Motor neuron (in vitro differentiated cells): ENCODE measurements at regions not wholly inside any gene's neighbourhood (a gene's known extent, or its start where the extent isn't known, plus 50 kb on each side); places are given as distances from the start of the nearest gene placed in this dataset.

Source experiments
- ATAC-seq, 8 experiments: fragments of 200-7000 bp; cut with Tn5 transposase; replicated peaks in 6 of 8; 2 replicates each; pipeline ENCODE4 v1.8.0; 2021; ENCODE audit warnings: mild to moderate bottlenecking in 8 of 8, moderate library complexity in 8 of 8
- H3K27ac ChIP-seq, 2 donors: fragments of 250-450 bp; sonication (Bioruptor Pico); 2 replicates each; pipeline ENCODE4 v1.9.0; 2021; ENCODE audit warnings: antibody characterized with exemption in 2 of 2, mild to moderate bottlenecking in 2 of 2, moderate library complexity in 1 of 2
- H3K4me1 ChIP-seq, 2 donors: fragments of 250-450 bp; sonication (Bioruptor Pico); replicated peaks in 1 of 2; 2 replicates each; pipeline ENCODE4 v1.6.1; 2021; ENCODE audit warnings: antibody characterized with exemption in 2 of 2, mild to moderate bottlenecking in 2 of 2, moderate library complexity in 1 of 2
- H3K4me3 ChIP-seq, 5 donors: fragments of 250-450 bp; sonication (Bioruptor Pico); 2 replicates each; pipeline ENCODE4 v1.9.0; 2021; ENCODE audit warnings: antibody characterized with exemption in 5 of 5, mild to moderate bottlenecking in 5 of 5, moderate library complexity in 4 of 5
- WGBS, 10 experiments: fragments of 450-650 bp; shearing (Covaris generic); methylation state at CpG; one replicate each; pipeline ENCODE4 v1.0.0; 2022; 5-methylcytosine and 5-hydroxymethylcytosine counted together
- in situ Hi-C, 9 experiments: fragments of 400-800 bp; cut with MboI; loops; one replicate each; pipeline ENCODE4 v1.15.0; 2021; ENCODE audit warnings: low sequenced_read_pairs in 9 of 9, low pct_unique_long_range_greater_than_20kb in 2 of 9; ENCODE audit not compliant: unreplicated experiment in 9 of 9

DNA sequence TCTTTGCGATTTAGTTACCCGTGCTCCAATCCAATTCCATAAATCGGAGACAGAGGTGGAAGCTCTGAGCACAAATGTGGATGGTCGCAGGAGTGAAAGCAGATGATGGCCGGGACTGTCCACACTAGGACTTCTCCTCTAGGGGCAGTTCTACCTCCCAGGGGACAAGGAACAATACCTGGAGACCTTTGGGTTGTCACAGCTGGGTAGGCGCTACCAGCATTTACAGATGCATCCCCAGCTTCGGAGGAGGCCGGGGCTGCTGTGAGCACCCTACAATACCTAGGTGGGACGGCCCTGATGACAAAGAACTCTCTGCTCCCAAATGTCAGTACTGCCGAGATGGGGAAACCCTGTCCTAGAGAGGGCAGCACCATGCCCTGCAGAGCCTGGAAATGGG is 195.9 kb upstream of the CDH4 start:
- no peak overlapping the region for H3K27ac ChIP-seq
- peaks cover 29 to 31% of the 10 kb centered on the region in 2 donors for H3K4me1 ChIP-seq
- 0 to 100% (median 76%) methylated on average over 1 to 5 of the region's 10 CpGs; no CpG with 5 or more reads in 4 of the 10 experiments for WGBS, 10 experiments
- in situ Hi-C loops, result no loop called here
- H3K4me3 ChIP-seq, result no peak overlapping the region
- no peak for ATAC-seq

DNA sequence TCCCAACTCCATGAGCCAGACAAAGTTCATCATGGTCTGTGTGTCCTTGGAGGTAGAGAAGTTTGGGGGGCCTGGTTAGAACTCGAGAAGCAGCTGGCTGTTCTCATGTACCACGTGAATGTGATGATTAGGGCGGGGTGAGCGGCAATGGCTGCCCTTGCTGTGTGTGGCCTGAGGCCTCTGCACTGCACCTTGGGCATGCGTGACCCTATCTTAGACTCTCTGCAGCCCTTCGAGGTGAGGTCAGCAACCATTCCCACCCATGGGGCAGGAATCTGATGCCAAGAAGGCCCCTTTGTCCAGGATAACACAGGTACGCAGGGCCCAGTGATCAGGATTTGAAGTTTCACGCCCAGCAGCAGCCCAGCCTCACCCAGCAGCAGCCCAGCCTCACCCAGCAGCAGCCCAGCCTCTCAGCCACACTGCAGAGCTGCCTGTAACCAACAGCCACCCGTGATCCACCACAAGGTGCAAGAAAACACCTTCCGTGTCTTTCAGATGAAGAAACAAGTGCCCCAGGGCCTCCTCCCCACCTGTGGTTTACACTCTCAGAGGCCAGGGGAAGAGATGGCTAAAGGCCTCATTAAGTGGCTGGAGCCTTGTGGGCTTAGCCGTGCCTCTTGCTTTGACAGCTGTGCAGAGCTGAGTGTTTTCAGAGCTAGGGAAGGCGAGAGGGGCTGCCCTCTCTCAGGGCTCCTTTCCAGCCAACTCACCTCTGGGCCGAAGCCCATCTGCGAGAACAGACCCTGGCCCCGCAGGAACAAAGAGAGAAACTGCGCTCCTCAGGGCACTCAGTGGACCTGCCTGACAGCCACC is 195.2 kb upstream of the CDH4 start:
- in situ Hi-C loops, result no loop called here
- Histone ChIP-seq H3K27ac (no peak overlapping the region), H3K4me3 (no peak overlapping the region), H3K4me1 (peaks cover 29 to 30% of the 10 kb centered on the region in 2 donors)
- 23 to 85% (median 65%) methylated on average over 1 to 9 of the region's 16 CpGs; no CpG with 5 or more reads in 6 of the 10 experiments for WGBS, 10 experiments
- no peak for ATAC-seq

- no peak overlapping the region for H3K4me3 ChIP-seq
- H3K4me1 ChIP-seq, result peaks cover 26 to 29% of the 10 kb centered on the region in 2 donors
- 17 to 100% (median 62%) methylated on average over 1 to 9 of the region's 20 CpGs; no CpG with 5 or more reads in 4 of the 10 experiments for WGBS, 10 experiments
- in situ Hi-C loops, result no loop called here
- no peak for ATAC-seq
- H3K27ac ChIP-seq, result no peak overlapping the region
Observed at GRCh38 chr20:61057443-61058121, 194.5 kb upstream of the CDH4 start.

- peaks cover 0 to 3% of the 10 kb centered on the region in 2 donors for H3K4me1 ChIP-seq
- 40 to 80% (median 51%) methylated on average over 2 to 6 of the region's 6 CpGs; no CpG with 5 or more reads in 6 of the 10 experiments for WGBS, 10 experiments
- no peak overlapping the region for H3K4me3 ChIP-seq
- no peak overlapping the region for H3K27ac ChIP-seq
- in situ Hi-C loops, result no loop called here
- no peak for ATAC-seq
Observed at GRCh38 chr20:61061981-61062380, 190.1 kb upstream of the CDH4 start.

DNA sequence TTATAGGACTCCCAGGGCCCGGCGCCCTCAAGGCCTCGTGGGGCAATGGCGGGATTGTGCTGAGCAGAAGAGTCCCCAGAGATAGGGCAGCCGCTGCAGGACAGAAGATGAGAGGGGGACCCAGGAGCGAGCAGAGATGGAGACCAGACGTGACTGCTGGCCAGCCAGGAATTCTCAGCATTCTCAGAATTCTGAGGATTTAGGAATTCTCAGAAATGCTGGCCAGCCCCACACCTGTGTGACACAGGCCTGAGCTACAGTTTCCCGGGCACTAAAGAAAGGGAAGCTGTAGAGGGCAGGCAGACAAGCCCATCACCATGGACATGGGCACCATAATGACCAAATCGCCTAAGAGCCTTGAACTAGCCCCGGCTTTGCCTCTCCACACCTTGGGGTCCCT is 186.2 kb upstream of the CDH4 start:
- no peak overlapping the region for H3K27ac ChIP-seq
- in situ Hi-C loops, result no loop called here
- peaks cover 2 to 17% of the 10 kb centered on the region in 2 donors for H3K4me1 ChIP-seq
- 10 to 92% (median 43%) methylated on average over 1 to 7 of the region's 10 CpGs; no CpG with 5 or more reads in 4 of the 10 experiments for WGBS, 10 experiments
- no peak for ATAC-seq
- no peak overlapping the region for H3K4me3 ChIP-seq

GRCh38 chr20:61066526-61066925 is 185.5 kb upstream of the CDH4 start:
- Histone ChIP-seq H3K4me3 (no peak overlapping the region), H3K4me1 (peaks cover 2 to 21% of the 10 kb centered on the region in 2 donors), H3K27ac (no peak overlapping the region)
- whole genome bisulfite sequencing, 10 experiments, result 36 to 100% (median 78%) methylated on average over 2 to 11 of the region's 13 CpGs; no CpG with 5 or more reads in 1 of the 10 experiments
- ATAC-seq, result no peak
- in situ Hi-C loops, result no loop called here

GRCh38 chr20:61067221-61067620 is 184.8 kb upstream of the CDH4 start:
- peak in 3 of 8 experiments; percentile 16 to 42 (median 19) for ATAC-seq
- in situ Hi-C loops, result no loop called here
- Histone ChIP-seq H3K4me3 (no peak overlapping the region), H3K27ac (no peak overlapping the region), H3K4me1 (peaks cover 2 to 21% of the 10 kb centered on the region in 2 donors)
- WGBS, 10 experiments, result 80 to 100% methylated on average over 1 to 2 of the region's 9 CpGs; no CpG with 5 or more reads in 8 of the 10 experiments

DNA sequence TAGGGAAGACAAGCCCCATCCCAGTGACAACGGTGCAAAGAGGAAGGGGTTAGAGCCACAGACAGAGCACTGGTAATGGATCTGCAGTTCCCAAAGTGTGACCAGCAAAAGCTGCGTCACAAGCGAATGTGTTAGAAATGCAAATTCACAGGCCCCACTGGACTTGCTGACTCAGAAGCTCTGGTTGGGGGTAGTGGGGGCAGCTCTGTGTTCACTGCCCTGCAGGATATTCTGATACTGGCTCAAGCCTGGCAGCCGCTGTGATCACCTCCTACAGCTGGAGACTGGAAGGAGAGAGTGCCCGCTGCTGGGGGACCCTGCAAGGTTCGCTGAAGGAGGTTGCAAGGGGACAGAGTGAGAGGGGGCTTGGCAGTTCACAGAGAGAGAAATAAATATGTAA is 179.7 kb upstream of the CDH4 start:
- no peak overlapping the region for H3K27ac ChIP-seq
- H3K4me1 ChIP-seq, result peaks cover 2 to 14% of the 10 kb centered on the region in 2 donors
- peak in 4 of 8 experiments; percentile 46 to 65 (median 50) for ATAC-seq
- in situ Hi-C loops, result no loop called here
- WGBS, 10 experiments, result 0 to 83% (median 67%) methylated on average over 1 to 6 of the region's 6 CpGs; no CpG with 5 or more reads in 4 of the 10 experiments
- H3K4me3 ChIP-seq, result no peak overlapping the region

GRCh38 chr20:61073376-61073775 is 178.7 kb upstream of the CDH4 start:
- WGBS, 10 experiments, result 53 to 100% (median 86%) methylated on average over 1 to 6 of the region's 6 CpGs; no CpG with 5 or more reads in 4 of the 10 experiments
- no peak for ATAC-seq
- Histone ChIP-seq H3K27ac (no peak overlapping the region), H3K4me3 (no peak overlapping the region), H3K4me1 (peaks cover 0 to 7% of the 10 kb centered on the region in 2 donors)
- in situ Hi-C loops, result no loop called here

DNA sequence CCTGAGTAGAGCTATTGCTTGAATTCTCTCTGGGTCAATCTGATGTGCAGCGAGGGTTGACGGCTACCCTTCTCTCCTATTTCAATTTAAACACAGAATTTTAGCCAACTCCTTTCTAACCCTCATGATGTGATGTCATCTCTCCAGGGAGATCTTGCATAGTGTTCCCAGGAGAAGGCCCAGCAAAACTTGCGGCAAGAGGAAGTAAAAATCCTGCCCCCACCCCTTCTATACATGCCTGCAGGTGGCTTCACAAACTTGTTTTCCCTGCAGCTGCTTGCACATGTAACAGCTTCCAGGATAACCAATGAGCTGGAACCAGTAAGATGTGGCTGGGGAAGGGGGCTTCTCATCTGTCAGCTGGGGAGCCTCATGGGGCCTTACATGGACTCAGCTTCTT is 169.3 kb upstream of the CDH4 start:
- in situ Hi-C loops, result no loop called here
- no peak overlapping the region for H3K27ac ChIP-seq
- 18 to 87% (median 55%) methylated on average over 1 to 3 of the region's 3 CpGs; no CpG with 5 or more reads in 6 of the 10 experiments for WGBS, 10 experiments
- no peaks in the 10 kb centered on the region for H3K4me1 ChIP-seq
- no peak overlapping the region for H3K4me3 ChIP-seq
- ATAC-seq, result no peak

DNA sequence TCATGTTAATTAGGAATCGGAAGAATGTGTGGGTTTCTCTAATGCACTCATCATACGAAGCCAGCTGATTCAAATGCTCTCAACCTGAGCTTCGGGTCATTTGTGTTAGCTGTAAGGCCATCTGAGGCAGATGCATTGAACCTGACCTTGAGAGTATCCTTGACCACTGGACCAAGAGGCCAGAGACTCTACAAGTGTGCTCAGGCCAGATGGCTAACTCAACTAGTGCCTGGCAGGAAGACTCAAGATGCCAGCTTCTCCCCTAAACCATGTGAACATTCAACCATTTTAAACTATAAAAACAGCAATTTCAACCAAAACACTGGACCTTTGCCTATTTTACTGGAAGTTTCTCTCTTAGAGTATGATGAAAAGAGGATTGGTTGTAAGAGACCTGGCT is 168.6 kb upstream of the CDH4 start:
- no peak overlapping the region for H3K4me3 ChIP-seq
- no peak overlapping the region for H3K27ac ChIP-seq
- no peak for ATAC-seq
- H3K4me1 ChIP-seq, result no peaks in the 10 kb centered on the region
- 17 to 100% (median 67%) methylated on average over 1 to 3 of the region's 3 CpGs; no CpG with 5 or more reads in 1 of the 10 experiments for WGBS, 10 experiments
- in situ Hi-C loops, result no loop called here

DNA sequence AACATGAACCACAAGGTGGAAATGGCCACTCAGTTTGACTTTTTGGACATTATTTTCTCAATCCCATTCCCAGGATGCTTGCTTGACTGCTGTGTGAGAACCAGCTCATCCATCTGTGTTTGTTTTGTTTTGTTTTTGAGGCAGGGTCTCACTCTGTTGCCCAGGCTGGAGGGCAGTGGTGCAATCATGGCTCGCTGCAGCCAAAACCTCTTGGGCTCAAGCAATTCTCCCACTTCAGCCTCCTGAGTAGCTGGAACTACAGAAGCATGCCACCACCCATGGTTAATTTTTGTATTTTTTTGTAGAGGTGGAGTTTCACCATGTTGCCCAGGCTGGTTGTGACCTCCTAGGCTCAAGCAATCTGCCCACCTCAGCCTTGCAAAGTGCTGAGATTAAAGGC is 166.0 kb upstream of the CDH4 start:
- no peak for ATAC-seq
- H3K4me1 ChIP-seq, result peaks cover 0 to 4% of the 10 kb centered on the region in 2 donors
- 40 to 100% (median 71%) methylated on average over 1 of the region's 1 CpG; no CpG with 5 or more reads in 5 of the 10 experiments for WGBS, 10 experiments
- H3K4me3 ChIP-seq, result no peak overlapping the region
- H3K27ac ChIP-seq, result no peak overlapping the region
- in situ Hi-C loops, result no loop called here

DNA sequence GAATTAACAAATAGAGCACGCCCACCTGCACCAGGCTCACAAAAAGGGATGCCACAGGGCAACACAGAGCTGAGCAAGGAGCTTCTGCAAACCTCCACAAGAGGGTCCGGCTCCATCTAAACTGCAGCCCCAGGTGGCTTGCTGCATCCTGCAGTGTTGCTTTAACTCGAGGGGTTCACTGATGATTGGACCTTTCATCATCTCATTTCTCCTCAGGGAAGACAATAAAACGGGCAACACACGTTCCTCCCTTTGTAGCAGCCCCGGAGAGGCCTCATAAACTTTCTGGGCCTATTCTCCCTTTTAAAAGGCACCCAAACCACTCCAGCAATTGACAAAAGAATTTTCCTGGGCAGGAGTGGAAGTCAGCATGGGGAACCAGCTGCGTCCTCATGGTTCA is 161.5 kb upstream of the CDH4 start:
- peak in 2 of 8 experiments; percentile 22 to 34 for ATAC-seq
- Histone ChIP-seq H3K4me1 (peaks cover 0 to 13% of the 10 kb centered on the region in 2 donors), H3K27ac (no peak overlapping the region), H3K4me3 (no peak overlapping the region)
- 17 to 60% (median 39%) methylated on average over 1 to 7 of the region's 7 CpGs; no CpG with 5 or more reads in 2 of the 10 experiments for WGBS, 10 experiments
- in situ Hi-C loops, result no loop called here
